Natural killer cell (primary cell): ENCODE measurements at regions not wholly inside any gene's neighbourhood (a gene's known extent, or its start where the extent isn't known, plus 50 kb on each side); places are given as distances from the start of the nearest gene placed in this dataset.
A peak's percentile ranks its signal among the peaks of the same experiment; 100 is the strongest.

Experiments
- ATAC-seq, 3 donors: fragments of 150-1000 bp in 2 of 3; fragments of 200-7000 bp in 1 of 3; cut with Tn5 transposase; 1 replicate in 1 of 3; 2 replicates in 2 of 3; pipeline ENCODE4 v1.10.0; 2021; ENCODE audit warnings: mild to moderate bottlenecking in 2 of 3, moderate library complexity in 2 of 3
- DNase-seq, 2 donors: peaks; one replicate each; pipeline versions ENCODE4 v3.0.0 to v3.0.0-alpha.2; 2013 to 2021; ENCODE audit warnings: mixed read lengths in 1 of 2
- H3K27ac ChIP-seq: one replicate; pipeline ENCODE4 v1.5.1; 2013; ENCODE audit warnings: mild to moderate bottlenecking, low read length
- H3K27me3 ChIP-seq: one replicate; pipeline ENCODE4 v1.6.1; 2013; ENCODE audit warnings: low read length; ENCODE audit not compliant: control insufficient read depth, insufficient read depth
- H3K36me3 ChIP-seq: one replicate; pipeline ENCODE4 v1.6.1; 2013; ENCODE audit warnings: low read length; ENCODE audit not compliant: control insufficient read depth, insufficient read depth
- H3K4me1 ChIP-seq: one replicate; pipeline ENCODE4 v1.6.1; 2013; ENCODE audit warnings: low read length; ENCODE audit not compliant: control insufficient read depth, insufficient read depth
- H3K4me3 ChIP-seq: one replicate; pipeline ENCODE4 v1.5.1; 2013; ENCODE audit warnings: low read length
- H3K9me3 ChIP-seq: one replicate; pipeline ENCODE4 v1.6.1; 2013; ENCODE audit warnings: low read length; ENCODE audit not compliant: control insufficient read depth, insufficient read depth
- H3K27ac Mint-ChIP-seq, 2 donors: one replicate each; pipeline ENCODE4 v1.8.0; 2022; ENCODE audit warnings: mild to moderate bottlenecking in 2 of 2, mixed read lengths in 2 of 2, moderate library complexity in 1 of 2
- H3K27me3 Mint-ChIP-seq, 2 donors: one replicate each; pipeline ENCODE4 v1.8.0; 2022; ENCODE audit warnings: low read depth in 2 of 2, mixed read lengths in 2 of 2
- H3K36me3 Mint-ChIP-seq: one replicate; pipeline ENCODE4 v1.8.0; 2022; ENCODE audit warnings: mixed read lengths
- H3K4me1 Mint-ChIP-seq, 2 donors: one replicate each; pipeline ENCODE4 v1.8.0; 2022; ENCODE audit warnings: mixed read lengths in 2 of 2
- H3K4me3 Mint-ChIP-seq: one replicate; pipeline ENCODE4 v1.8.0; 2022; ENCODE audit warnings: mild to moderate bottlenecking, moderate library complexity, mixed read lengths
- H3K9me3 Mint-ChIP-seq, 2 donors: one replicate each; pipeline ENCODE4 v1.8.0; 2022; ENCODE audit warnings: mixed read lengths in 2 of 2
- WGBS: methylation state at CpG from one replicate; pipeline ENCODE4 v1.1.7; 2013; ENCODE audit warnings: missing lambda C conversion rate; ENCODE audit not compliant: insufficient coverage; 5-methylcytosine and 5-hydroxymethylcytosine counted together
- intact Hi-C: fragments of 100-400 bp; cut with micrococcal nuclease; formaldehyde crosslinking; loops from one replicate; pipeline ENCODE4 v1.14.2; 2022
- TF ChIP-seq, protein P1 (sequence below): fragments of 200-600 bp; IDR thresholded peaks from one replicate; pipeline ENCODE4 v1.8.0; 2022; ENCODE audit warnings: antibody characterized with exemption

DNA sequence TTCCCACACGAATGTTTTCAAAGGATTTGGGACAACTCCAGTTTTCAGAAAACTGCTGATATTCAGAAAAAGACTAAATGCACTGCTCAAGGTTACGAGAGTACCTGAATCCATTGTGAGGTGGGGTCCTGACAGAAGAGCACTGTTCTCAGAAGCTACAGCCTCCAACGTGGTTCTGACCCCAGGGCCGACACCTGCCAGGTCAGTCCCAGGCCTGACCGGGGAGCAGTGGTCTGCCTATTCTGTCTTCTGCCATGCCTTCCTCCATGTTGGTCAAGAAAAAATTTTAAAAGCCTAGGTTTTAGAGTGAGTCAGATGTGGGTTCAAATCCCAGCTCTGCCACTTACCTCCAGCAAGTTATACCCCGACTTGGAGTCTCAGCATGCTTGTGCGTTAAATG lies 212.3 kb downstream of the BCL11A start:
- Mint-ChIP-seq H3K9me3 (no peaks in the 10 kb centered on the region), H3K27me3 (peaks cover 7 to 11% of the 10 kb centered on the region in 2 donors), H3K4me3 (no peak overlapping the region), H3K4me1 (no peaks in the 10 kb centered on the region), H3K36me3 (no peaks in the 10 kb centered on the region), H3K27ac (no peak overlapping the region)
- ATAC-seq, result no peak
- no peaks in the 10 kb centered on the region for H3K27me3 ChIP-seq
- 92% methylated on average over 7 of the region's 7 CpGs for WGBS
- H3K36me3 ChIP-seq, result no peaks in the 10 kb centered on the region
- H3K27ac ChIP-seq, result no peak overlapping the region
- no peaks in the 10 kb centered on the region for H3K9me3 ChIP-seq
- DNase-seq, result no peak
- peaks cover 7% of the 10 kb centered on the region for H3K4me1 ChIP-seq
- H3K4me3 ChIP-seq, result no peak overlapping the region
- TF ChIP-seq, protein P1, sequence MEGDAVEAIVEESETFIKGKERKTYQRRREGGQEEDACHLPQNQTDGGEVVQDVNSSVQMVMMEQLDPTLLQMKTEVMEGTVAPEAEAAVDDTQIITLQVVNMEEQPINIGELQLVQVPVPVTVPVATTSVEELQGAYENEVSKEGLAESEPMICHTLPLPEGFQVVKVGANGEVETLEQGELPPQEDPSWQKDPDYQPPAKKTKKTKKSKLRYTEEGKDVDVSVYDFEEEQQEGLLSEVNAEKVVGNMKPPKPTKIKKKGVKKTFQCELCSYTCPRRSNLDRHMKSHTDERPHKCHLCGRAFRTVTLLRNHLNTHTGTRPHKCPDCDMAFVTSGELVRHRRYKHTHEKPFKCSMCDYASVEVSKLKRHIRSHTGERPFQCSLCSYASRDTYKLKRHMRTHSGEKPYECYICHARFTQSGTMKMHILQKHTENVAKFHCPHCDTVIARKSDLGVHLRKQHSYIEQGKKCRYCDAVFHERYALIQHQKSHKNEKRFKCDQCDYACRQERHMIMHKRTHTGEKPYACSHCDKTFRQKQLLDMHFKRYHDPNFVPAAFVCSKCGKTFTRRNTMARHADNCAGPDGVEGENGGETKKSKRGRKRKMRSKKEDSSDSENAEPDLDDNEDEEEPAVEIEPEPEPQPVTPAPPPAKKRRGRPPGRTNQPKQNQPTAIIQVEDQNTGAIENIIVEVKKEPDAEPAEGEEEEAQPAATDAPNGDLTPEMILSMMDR, result no peak
- intact Hi-C loops, result no loop called here

DNA sequence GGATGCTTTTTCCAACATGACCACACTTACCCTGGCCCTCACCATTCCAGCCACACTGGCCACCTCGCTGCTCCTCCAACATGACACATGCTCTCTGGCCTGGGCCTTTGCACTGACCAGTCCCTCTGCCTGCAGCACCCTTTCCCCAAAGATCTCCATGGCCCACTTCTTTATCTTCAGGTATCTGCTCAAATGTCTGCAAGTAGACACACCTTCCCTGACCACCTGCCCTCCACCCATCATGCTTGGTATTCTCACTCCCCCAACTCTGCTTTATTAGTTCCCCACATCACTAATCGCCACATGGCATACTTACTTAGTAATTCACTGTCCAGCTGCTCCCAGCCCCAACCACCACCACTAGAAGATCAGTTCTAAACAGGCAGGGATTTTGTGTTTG lies 214.2 kb downstream of the BCL11A start:
- Mint-ChIP-seq H3K4me3 (no peak overlapping the region), H3K9me3 (no peaks in the 10 kb centered on the region), H3K36me3 (no peaks in the 10 kb centered on the region), H3K4me1 (no peaks in the 10 kb centered on the region), H3K27ac (no peak overlapping the region), H3K27me3 (peaks cover 7 to 14% of the 10 kb centered on the region in 2 donors)
- intact Hi-C loops, result no loop called here
- Histone ChIP-seq H3K27ac (no peak overlapping the region), H3K4me1 (peaks cover 7% of the 10 kb centered on the region), H3K9me3 (no peaks in the 10 kb centered on the region), H3K27me3 (no peaks in the 10 kb centered on the region), H3K36me3 (no peaks in the 10 kb centered on the region), H3K4me3 (no peak overlapping the region)
- ATAC-seq (no peak), DNase-seq (no peak)
- TF ChIP-seq, protein P1, result no peak
- WGBS, result 76% methylated on average over 2 of the region's 2 CpGs

DNA sequence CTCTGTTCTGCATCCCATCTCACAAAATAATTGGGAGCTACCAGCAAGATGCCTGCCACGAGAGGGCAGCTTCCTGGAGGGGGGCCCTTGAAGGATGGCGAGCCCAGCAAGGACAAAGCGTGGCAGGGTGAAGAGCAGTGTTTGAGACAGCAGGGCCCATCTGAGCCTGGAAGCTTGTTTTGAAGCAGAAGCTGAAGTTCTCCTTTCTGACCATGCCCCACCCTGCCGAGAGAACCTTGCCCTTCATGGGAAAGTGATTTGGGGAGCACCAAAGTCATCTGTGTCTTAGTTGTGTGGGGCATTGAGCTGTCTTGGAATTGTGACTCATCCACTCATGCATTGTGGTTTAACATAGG lies 216.3 kb downstream of the BCL11A start:
- H3K36me3 ChIP-seq, result no peaks in the 10 kb centered on the region
- H3K27me3 ChIP-seq, result no peaks in the 10 kb centered on the region
- intact Hi-C loops, result no loop called here
- WGBS, result 44% methylated on average over 4 of the region's 4 CpGs
- Mint-ChIP-seq H3K36me3 (no peaks in the 10 kb centered on the region), H3K9me3 (no peaks in the 10 kb centered on the region), H3K4me3 (no peak overlapping the region), H3K4me1 (no peaks in the 10 kb centered on the region), H3K27me3 (peaks cover 6 to 14% of the 10 kb centered on the region in 2 donors), H3K27ac (no peak overlapping the region)
- DNase-seq (no peak), ATAC-seq (no peak)
- peak overlapping the region; percentile 65 for H3K27ac ChIP-seq
- peaks cover 7% of the 10 kb centered on the region for H3K4me1 ChIP-seq
- H3K9me3 ChIP-seq, result no peaks in the 10 kb centered on the region
- TF ChIP-seq, protein P1, result no peak
- no peak overlapping the region for H3K4me3 ChIP-seq

DNA sequence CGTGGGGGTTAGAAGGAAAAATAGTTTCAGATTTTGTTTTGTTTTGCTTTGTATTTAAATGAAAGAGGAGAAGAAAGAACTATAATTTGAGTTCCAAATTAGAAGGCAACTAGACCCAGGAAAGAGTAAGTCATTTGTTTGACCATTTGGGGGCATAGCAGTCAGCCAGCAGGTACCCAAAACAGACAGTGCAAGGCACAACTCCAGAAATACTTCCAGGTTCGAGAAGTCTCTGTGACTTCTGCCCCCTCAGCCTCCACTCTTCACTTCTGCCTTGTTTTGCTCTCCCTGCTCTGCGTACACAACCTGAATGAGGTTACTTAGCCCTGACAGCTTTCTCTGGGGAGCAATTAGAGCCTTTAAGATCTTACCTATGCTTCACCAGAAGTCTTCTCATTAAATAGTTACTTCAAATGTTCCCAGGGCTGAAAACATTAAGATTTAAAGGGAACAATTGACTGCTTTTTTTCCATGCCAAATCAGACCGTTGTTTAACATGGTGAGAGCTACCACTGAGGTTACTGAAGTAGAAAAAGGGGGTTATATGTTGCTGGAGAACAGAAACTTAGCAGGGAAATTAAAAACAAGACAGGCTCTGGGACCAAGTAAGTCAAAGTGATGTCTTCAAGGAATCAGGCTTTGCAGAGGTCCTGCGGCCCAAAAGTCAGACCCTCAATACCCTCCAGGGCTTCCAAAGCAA lies 216.9 kb downstream of the BCL11A start:
- Mint-ChIP-seq H3K27me3 (peaks cover 6 to 14% of the 10 kb centered on the region in 2 donors), H3K4me1 (no peaks in the 10 kb centered on the region), H3K27ac (no peak overlapping the region), H3K9me3 (no peaks in the 10 kb centered on the region), H3K4me3 (no peak overlapping the region), H3K36me3 (no peaks in the 10 kb centered on the region)
- no peaks in the 10 kb centered on the region for H3K36me3 ChIP-seq
- ATAC-seq (no peak), DNase-seq (no peak)
- intact Hi-C loops, result no loop called here
- H3K4me1 ChIP-seq, result peaks cover 7% of the 10 kb centered on the region
- no peaks in the 10 kb centered on the region for H3K27me3 ChIP-seq
- no peaks in the 10 kb centered on the region for H3K9me3 ChIP-seq
- TF ChIP-seq, protein P1, result no peak
- H3K27ac ChIP-seq, result peak overlapping the region; percentile 65
- no peak overlapping the region for H3K4me3 ChIP-seq
- 58% methylated on average over 5 of the region's 5 CpGs for WGBS
